Right lobe of liver (tissue), 4 donors: ENCODE measurements at regions not wholly inside any gene's neighbourhood (a gene's known extent, or its start where the extent isn't known, plus 50 kb on each side); places are given as distances from the start of the nearest gene placed in this dataset.

Source experiments
- POLR2A ChIP-seq: fragments of 450-650 bp; IDR thresholded peaks from one replicate; pipeline ENCODE4 v1.6.1; 2017; ENCODE audit warnings: antibody characterized with exemption, mild to moderate bottlenecking
- TF ChIP-seq, protein P1 (sequence below), 4 donors: fragments of 200-600 bp in 3 of 4; fragments of 450-650 bp in 1 of 4; IDR thresholded peaks; one replicate each; pipeline versions ENCODE4 v1.5.1 to v1.8.0; 2016 to 2022; ENCODE audit warnings: antibody characterized with exemption in 4 of 4, mild to moderate bottlenecking in 2 of 4
- donor health status: DM: no; HTN: no; CAD: no.
- donor health status: DM: no; HTN: no; CAD: no.
- donor health status: DM: no; HTN: yes; CAD: no.

DNA sequence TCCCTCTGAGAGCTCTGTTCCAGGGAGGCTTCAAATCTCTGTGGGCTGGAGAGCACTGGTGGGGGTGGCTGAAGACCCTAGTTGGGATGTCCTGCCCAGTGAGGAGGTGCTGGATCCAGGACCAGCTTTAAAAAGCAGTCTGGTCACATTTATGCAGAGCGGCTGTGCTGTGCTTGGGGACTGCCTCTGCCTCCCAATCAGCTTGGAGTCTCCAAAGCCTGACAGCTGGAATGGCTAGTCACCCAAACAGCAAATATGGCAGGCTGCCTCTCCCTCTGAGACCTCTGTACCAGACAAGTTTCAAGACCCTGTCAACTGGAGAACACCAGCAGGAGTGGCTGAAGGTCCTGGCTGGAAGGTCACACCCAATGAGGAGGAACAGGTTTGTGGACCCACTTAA lies 848.1 kb upstream of the DIAPH2 start:
- TF ChIP-seq, protein P1, sequence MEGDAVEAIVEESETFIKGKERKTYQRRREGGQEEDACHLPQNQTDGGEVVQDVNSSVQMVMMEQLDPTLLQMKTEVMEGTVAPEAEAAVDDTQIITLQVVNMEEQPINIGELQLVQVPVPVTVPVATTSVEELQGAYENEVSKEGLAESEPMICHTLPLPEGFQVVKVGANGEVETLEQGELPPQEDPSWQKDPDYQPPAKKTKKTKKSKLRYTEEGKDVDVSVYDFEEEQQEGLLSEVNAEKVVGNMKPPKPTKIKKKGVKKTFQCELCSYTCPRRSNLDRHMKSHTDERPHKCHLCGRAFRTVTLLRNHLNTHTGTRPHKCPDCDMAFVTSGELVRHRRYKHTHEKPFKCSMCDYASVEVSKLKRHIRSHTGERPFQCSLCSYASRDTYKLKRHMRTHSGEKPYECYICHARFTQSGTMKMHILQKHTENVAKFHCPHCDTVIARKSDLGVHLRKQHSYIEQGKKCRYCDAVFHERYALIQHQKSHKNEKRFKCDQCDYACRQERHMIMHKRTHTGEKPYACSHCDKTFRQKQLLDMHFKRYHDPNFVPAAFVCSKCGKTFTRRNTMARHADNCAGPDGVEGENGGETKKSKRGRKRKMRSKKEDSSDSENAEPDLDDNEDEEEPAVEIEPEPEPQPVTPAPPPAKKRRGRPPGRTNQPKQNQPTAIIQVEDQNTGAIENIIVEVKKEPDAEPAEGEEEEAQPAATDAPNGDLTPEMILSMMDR (IDR thresholded peaks at IDR 0.05): no peak
- no peak for TF ChIP-seq POLR2A
